Stimulated activated naive CD8-positive, alpha-beta T cell treated with anti-CD3 and anti-CD28 coated beads, Interleukin-15, Interleukin-2, amounts not matched to agents 100 ng/mL and 50 ng/mL, for 24 hours (primary cell): ENCODE measurements at regions not wholly inside any gene's neighbourhood (a gene's known extent, or its start where the extent isn't known, plus 50 kb on each side); places are given as distances from the start of the nearest gene placed in this dataset.
"Not testable (repeated sequence)": the region's sequence is repeated elsewhere in the genome, so short reads cannot be mapped to it uniquely, and the experiment has no call there.

Experiments used
- H3K27ac Mint-ChIP-seq: one replicate; pipeline ENCODE4 v1.8.0; 2021; ENCODE audit warnings: mild to moderate bottlenecking, mixed read lengths
- H3K27me3 Mint-ChIP-seq: one replicate; pipeline ENCODE4 v1.8.0; 2021; ENCODE audit warnings: mixed read lengths
- H3K36me3 Mint-ChIP-seq: one replicate; pipeline ENCODE4 v1.8.0; 2021; ENCODE audit warnings: low read depth, mixed read lengths
- H3K4me1 Mint-ChIP-seq: one replicate; pipeline ENCODE4 v1.8.0; 2021; ENCODE audit warnings: low read depth, mixed read lengths
- H3K4me3 Mint-ChIP-seq: one replicate; pipeline ENCODE4 v1.8.0; 2021; ENCODE audit warnings: mild to moderate bottlenecking, mixed read lengths
- H3K9me3 Mint-ChIP-seq: one replicate; pipeline ENCODE4 v1.8.0; 2021; ENCODE audit warnings: mixed read lengths

GRCh38 chr12:73159954-73160353 is 887.8 kb downstream of the TRHDE start:
- H3K27me3 Mint-ChIP-seq: no peaks in the 10 kb centered on the region
- no peak overlapping the region for H3K4me3 Mint-ChIP-seq
- no peaks in the 10 kb centered on the region for H3K36me3 Mint-ChIP-seq
- H3K4me1 Mint-ChIP-seq: no peaks in the 10 kb centered on the region
- H3K9me3 Mint-ChIP-seq: peaks cover 14% of the 10 kb centered on the region
- no peak overlapping the region for H3K27ac Mint-ChIP-seq

GRCh38 chr12:73161970-73162369 is 889.8 kb downstream of the TRHDE start:
- Mint-ChIP-seq H3K27me3 (no peaks in the 10 kb centered on the region), H3K9me3 (peaks cover 17% of the 10 kb centered on the region), H3K27ac (no peak overlapping the region), H3K4me3 (no peak overlapping the region), H3K36me3 (no peaks in the 10 kb centered on the region), H3K4me1 (no peaks in the 10 kb centered on the region)

GRCh38 chr12:73180734-73181133 is 908.6 kb downstream of the TRHDE start:
- Mint-ChIP-seq H3K27me3 (no peaks in the 10 kb centered on the region), H3K27ac (no peak overlapping the region), H3K4me3 (no peak overlapping the region), H3K9me3 (peaks cover 20% of the 10 kb centered on the region), H3K4me1 (no peaks in the 10 kb centered on the region), H3K36me3 (no peaks in the 10 kb centered on the region)

GRCh38 chr12:73181244-73181643 is 909.1 kb downstream of the TRHDE start:
- Mint-ChIP-seq H3K4me3 (no peak overlapping the region), H3K27me3 (no peaks in the 10 kb centered on the region), H3K27ac (no peak overlapping the region)

GRCh38 chr12:73185403-73185802 is 913.2 kb downstream of the TRHDE start:
- H3K9me3 Mint-ChIP-seq: peaks cover 39% of the 10 kb centered on the region

More at GRCh38 chr12:73181244-73181643, 909.1 kb downstream of the TRHDE start:
- Mint-ChIP-seq H3K9me3 (peaks cover 25% of the 10 kb centered on the region), H3K4me1 (no peaks in the 10 kb centered on the region), H3K36me3 (no peaks in the 10 kb centered on the region)

GRCh38 chr12:73186272-73186671 is 914.1 kb downstream of the TRHDE start:
- Mint-ChIP-seq H3K4me3 (no peak overlapping the region), H3K27me3 (no peaks in the 10 kb centered on the region), H3K36me3 (no peaks in the 10 kb centered on the region), H3K27ac (no peak overlapping the region), H3K9me3 (peaks cover 45% of the 10 kb centered on the region), H3K4me1 (no peaks in the 10 kb centered on the region)

More at GRCh38 chr12:73185403-73185802, 913.2 kb downstream of the TRHDE start:
- Mint-ChIP-seq H3K27me3 (no peaks in the 10 kb centered on the region), H3K27ac (no peak overlapping the region), H3K36me3 (no peaks in the 10 kb centered on the region), H3K4me1 (no peaks in the 10 kb centered on the region), H3K4me3 (no peak overlapping the region)

- H3K27ac Mint-ChIP-seq: no peak overlapping the region
- H3K36me3 Mint-ChIP-seq: no peaks in the 10 kb centered on the region
- H3K9me3 Mint-ChIP-seq: peaks cover 45% of the 10 kb centered on the region
- H3K4me1 Mint-ChIP-seq: no peaks in the 10 kb centered on the region
- no peak overlapping the region for H3K4me3 Mint-ChIP-seq
- no peaks in the 10 kb centered on the region for H3K27me3 Mint-ChIP-seq
Measured at GRCh38 chr12:73187765-73188164, 915.6 kb downstream of the TRHDE start.

- H3K36me3 Mint-ChIP-seq: no peaks in the 10 kb centered on the region
- no peak overlapping the region for H3K4me3 Mint-ChIP-seq
- no peak overlapping the region for H3K27ac Mint-ChIP-seq
- H3K27me3 Mint-ChIP-seq: no peaks in the 10 kb centered on the region
- H3K4me1 Mint-ChIP-seq: no peaks in the 10 kb centered on the region
- peaks cover 7% of the 10 kb centered on the region for H3K9me3 Mint-ChIP-seq
Measured at GRCh38 chr12:73210548-73211204, 938.5 kb downstream of the TRHDE start.

- Mint-ChIP-seq H3K4me1 (no peaks in the 10 kb centered on the region), H3K27ac (no peak overlapping the region), H3K9me3 (no peaks in the 10 kb centered on the region), H3K36me3 (no peaks in the 10 kb centered on the region), H3K27me3 (no peaks in the 10 kb centered on the region), H3K4me3 (no peak overlapping the region)
Measured at GRCh38 chr12:73220951-73221350, 948.8 kb downstream of the TRHDE start.

GRCh38 chr12:73221398-73221797 is 949.2 kb downstream of the TRHDE start:
- no peaks in the 10 kb centered on the region for H3K4me1 Mint-ChIP-seq
- H3K4me3 Mint-ChIP-seq: no peak overlapping the region
- H3K9me3 Mint-ChIP-seq: no peaks in the 10 kb centered on the region
- H3K36me3 Mint-ChIP-seq: no peaks in the 10 kb centered on the region
- H3K27me3 Mint-ChIP-seq: no peaks in the 10 kb centered on the region
- H3K27ac Mint-ChIP-seq: no peak overlapping the region

- Mint-ChIP-seq H3K4me3 (no peak overlapping the region), H3K27me3 (no peaks in the 10 kb centered on the region), H3K27ac (no peak overlapping the region), H3K4me1 (no peaks in the 10 kb centered on the region), H3K36me3 (no peaks in the 10 kb centered on the region), H3K9me3 (no peaks in the 10 kb centered on the region)
Measured at GRCh38 chr12:73221836-73222235, 949.7 kb downstream of the TRHDE start.

GRCh38 chr12:73225371-73225937 is 953.3 kb downstream of the TRHDE start:
- no peaks in the 10 kb centered on the region for H3K36me3 Mint-ChIP-seq
- H3K4me1 Mint-ChIP-seq: no peaks in the 10 kb centered on the region
- H3K9me3 Mint-ChIP-seq: no peaks in the 10 kb centered on the region
- no peaks in the 10 kb centered on the region for H3K27me3 Mint-ChIP-seq
- no peak overlapping the region for H3K4me3 Mint-ChIP-seq
- no peak overlapping the region for H3K27ac Mint-ChIP-seq

- no peak overlapping the region for H3K4me3 Mint-ChIP-seq
- H3K27ac Mint-ChIP-seq: no peak overlapping the region
- H3K36me3 Mint-ChIP-seq: no peaks in the 10 kb centered on the region
- H3K4me1 Mint-ChIP-seq: no peaks in the 10 kb centered on the region
- H3K27me3 Mint-ChIP-seq: no peaks in the 10 kb centered on the region
- H3K9me3 Mint-ChIP-seq: no peaks in the 10 kb centered on the region
Measured at GRCh38 chr12:73225941-73226340, 953.8 kb downstream of the TRHDE start.

- no peaks in the 10 kb centered on the region for H3K4me1 Mint-ChIP-seq
- H3K4me3 Mint-ChIP-seq: no peak overlapping the region
- H3K9me3 Mint-ChIP-seq: no peaks in the 10 kb centered on the region
- H3K27ac Mint-ChIP-seq: no peak overlapping the region
- no peaks in the 10 kb centered on the region for H3K36me3 Mint-ChIP-seq
- no peaks in the 10 kb centered on the region for H3K27me3 Mint-ChIP-seq
Measured at GRCh38 chr12:73226593-73226992, 954.4 kb downstream of the TRHDE start.

- not testable (repeated sequence) for H3K27ac Mint-ChIP-seq, H3K27me3 Mint-ChIP-seq, H3K36me3 Mint-ChIP-seq, H3K9me3 Mint-ChIP-seq, H3K4me3 Mint-ChIP-seq, H3K4me1 Mint-ChIP-seq
Measured at GRCh38 chr12:73228828-73229227, 956.7 kb downstream of the TRHDE start.

- H3K27me3 Mint-ChIP-seq: no peaks in the 10 kb centered on the region
- peaks cover 11% of the 10 kb centered on the region for H3K9me3 Mint-ChIP-seq
- no peaks in the 10 kb centered on the region for H3K4me1 Mint-ChIP-seq
- no peak overlapping the region for H3K27ac Mint-ChIP-seq
- no peak overlapping the region for H3K4me3 Mint-ChIP-seq
- no peaks in the 10 kb centered on the region for H3K36me3 Mint-ChIP-seq
Measured at GRCh38 chr12:73235387-73235786, 963.2 kb downstream of the TRHDE start.
